Activated CD8-positive, alpha-beta memory T cell treated with anti-CD3 and anti-CD28 coated beads for 36 hours (primary cell): ENCODE measurements at regions not wholly inside any gene's neighbourhood (a gene's known extent, or its start where the extent isn't known, plus 50 kb on each side); places are given as distances from the start of the nearest gene placed in this dataset.

Experiments
- CTCF ChIA-PET: fragments of 350-600 bp; sonication (Branson Sonifier 250); formaldehyde crosslinking; loops from one replicate; lab custom pipeline; 2021; ENCODE audit warnings: antibody characterized with exemption; lab: Charles Lee
- POLR2A ChIA-PET: fragments of 350-600 bp; sonication (Branson Sonifier 250); formaldehyde crosslinking; loops from one replicate; lab custom pipeline; 2021; ENCODE audit warnings: antibody characterized with exemption; lab: Charles Lee

DNA sequence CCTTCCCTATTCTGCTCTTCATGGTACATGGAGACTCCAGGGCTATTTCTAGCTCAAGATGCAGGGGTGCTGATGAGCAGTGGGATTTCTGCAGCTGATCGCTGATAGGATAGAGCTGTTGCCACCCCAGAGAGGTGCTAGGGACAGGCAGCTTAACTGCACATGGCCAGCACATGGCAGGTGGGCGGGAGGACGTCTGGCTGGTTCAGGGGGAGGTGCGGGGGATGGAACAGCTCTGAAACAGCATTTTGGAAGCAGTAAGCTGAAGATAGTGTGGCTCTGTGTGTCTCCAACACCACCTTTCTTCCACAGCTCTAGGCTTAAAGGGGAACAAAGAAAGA lies 151.9 kb upstream of the PELI1 start:
- ChIA-PET POLR2A (interaction anchor here (0.9 to 2.7 kb wide), 4 partner anchors 29 to 82 kb away, joined by 3 to 10 read pairs (median 6); no protein-coding TSS in a partner anchor), CTCF (interaction anchor here (0.8 to 1.6 kb wide), 2 partner anchors 30 to 228 kb away, joined by 3 to 6 read pairs; partner anchors contain the start of gene AFTPH)

DNA sequence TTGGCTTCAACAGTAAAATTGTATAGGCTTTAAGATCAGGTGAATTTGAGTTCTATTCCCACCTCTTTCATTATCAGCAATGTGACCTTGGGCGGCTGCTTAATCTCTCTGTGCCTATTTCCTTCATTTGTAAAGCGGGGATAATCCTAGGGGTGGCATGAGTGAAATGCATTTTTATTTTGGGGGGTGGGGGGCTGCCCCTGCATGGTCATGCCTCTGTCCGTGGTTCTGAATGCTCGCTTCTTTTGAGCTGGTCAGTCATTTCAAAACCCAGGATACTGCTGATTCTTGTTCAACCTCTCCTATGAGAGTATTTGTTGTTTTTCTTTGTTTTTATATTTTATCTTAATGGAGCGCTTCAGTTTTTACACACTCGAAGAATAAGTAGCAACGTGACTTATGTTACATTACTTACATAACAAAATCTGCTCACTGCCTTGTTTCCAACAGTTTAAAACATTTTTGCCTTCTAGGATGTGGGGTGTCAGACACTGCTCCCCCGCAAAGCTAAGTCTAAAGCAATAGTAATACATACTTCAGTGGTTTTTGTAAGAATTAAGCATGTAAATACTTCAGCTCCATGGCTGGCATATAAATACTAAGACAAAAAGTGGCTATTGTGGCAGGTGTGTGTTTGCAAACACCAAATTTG lies 152.6 kb upstream of the PELI1 start:
- CTCF ChIA-PET = interaction anchor here (1.0 to 1.6 kb wide), 3 partner anchors 11 to 31 kb away, joined by 3 to 6 read pairs (median 3); no protein-coding TSS in a partner anchor
- POLR2A ChIA-PET = interaction anchor here (2.7 kb wide), 1 partner anchor 82 kb away, joined by 10 read pairs; no protein-coding TSS in a partner anchor

GRCh38 chr2:64298161-64298560 lies 153.9 kb upstream of the PELI1 start:
- ChIA-PET POLR2A (no interaction called here), CTCF (interaction anchor here (1.0 kb wide), 1 partner anchor 14 kb away, joined by 3 read pairs; no protein-coding TSS in a partner anchor)

DNA sequence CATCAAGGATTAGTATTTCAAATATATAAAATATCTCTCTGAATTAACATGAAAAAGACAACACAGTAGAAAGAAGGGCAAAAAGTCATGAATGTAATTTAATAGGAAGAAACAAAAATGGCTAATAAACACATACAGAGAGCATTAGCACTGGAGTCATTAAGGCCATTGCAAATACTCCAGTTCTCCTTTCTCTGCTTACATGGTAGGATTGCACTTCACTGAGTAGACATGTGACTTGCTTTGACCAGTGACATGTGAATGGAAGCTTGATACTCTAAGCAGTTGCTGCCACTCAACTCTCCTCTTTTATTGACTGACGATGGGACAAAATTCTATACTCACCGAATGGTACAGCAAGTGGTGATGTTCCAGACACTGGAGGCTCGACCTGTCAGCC lies 153.9 kb upstream of the LGALSL start:
- ChIA-PET CTCF (no interaction called here), POLR2A (no interaction called here)

DNA sequence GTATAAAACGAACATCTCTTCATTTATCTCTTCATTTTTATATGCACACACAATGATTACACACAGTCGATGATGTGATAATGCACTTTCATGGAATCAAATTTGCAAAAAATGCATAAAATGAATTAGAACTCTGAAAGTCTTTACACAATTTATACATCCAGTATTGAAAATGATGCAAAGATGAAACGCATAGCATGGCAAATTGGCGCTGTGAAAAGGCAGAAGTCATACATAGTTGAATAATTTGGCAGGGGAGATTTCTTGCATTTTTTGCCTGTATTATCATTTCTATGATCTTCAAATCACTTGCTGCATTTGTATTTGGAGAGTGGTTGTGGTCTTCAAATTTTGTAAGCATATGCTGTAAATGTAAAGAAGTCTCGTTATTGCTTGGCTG lies 150.7 kb upstream of the LGALSL start:
- ChIA-PET CTCF (no interaction called here), POLR2A (no interaction called here)

GRCh38 chr2:64307421-64307820 lies 146.5 kb upstream of the LGALSL start:
- POLR2A ChIA-PET = no interaction called here
- CTCF ChIA-PET = interaction anchor here (1.0 kb wide), 1 partner anchor 10 kb away, joined by 3 read pairs; no protein-coding TSS in a partner anchor

- ChIA-PET CTCF (interaction anchor here (1.6 kb wide), 1 partner anchor 14 kb away, joined by 4 read pairs; no protein-coding TSS in a partner anchor), POLR2A (no interaction called here)
These were observed 142.6 kb upstream of the LGALSL start for GRCh38 chr2:64311191-64311910.

- CTCF ChIA-PET = interaction anchor here (0.8 to 1.6 kb wide), 3 partner anchors 13 to 97 kb away, joined by 3 to 4 read pairs (median 4); no protein-coding TSS in a partner anchor
- POLR2A ChIA-PET = no interaction called here
These were observed 141.9 kb upstream of the LGALSL start for GRCh38 chr2:64311948-64312621.

GRCh38 chr2:64312622-64313397 lies 141.2 kb upstream of the LGALSL start:
- CTCF ChIA-PET = interaction anchor here (0.6 to 1.6 kb wide), 4 partner anchors 12 to 98 kb away, joined by 3 to 4 read pairs (median 4); no protein-coding TSS in a partner anchor
- POLR2A ChIA-PET = no interaction called here

DNA sequence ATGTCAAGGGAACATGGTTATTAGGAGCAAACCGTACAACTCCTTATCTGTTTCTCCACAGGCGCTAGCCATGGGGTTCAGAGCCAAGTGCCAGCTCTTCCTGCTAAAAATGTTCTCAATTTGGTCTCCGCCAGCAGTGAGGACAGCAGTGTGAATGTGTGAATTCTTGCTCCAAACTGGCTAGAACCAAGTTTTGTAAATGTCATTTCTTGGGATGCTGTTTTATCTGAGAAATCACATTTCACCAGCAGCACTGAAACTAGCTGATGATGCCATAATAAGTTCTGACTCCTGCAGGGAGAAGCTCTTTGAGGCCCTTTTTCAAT lies 140.6 kb upstream of the LGALSL start:
- CTCF ChIA-PET = interaction anchor here (0.6 kb wide), 1 partner anchor 71 kb away, joined by 3 read pairs; no protein-coding TSS in a partner anchor
- POLR2A ChIA-PET = no interaction called here

DNA sequence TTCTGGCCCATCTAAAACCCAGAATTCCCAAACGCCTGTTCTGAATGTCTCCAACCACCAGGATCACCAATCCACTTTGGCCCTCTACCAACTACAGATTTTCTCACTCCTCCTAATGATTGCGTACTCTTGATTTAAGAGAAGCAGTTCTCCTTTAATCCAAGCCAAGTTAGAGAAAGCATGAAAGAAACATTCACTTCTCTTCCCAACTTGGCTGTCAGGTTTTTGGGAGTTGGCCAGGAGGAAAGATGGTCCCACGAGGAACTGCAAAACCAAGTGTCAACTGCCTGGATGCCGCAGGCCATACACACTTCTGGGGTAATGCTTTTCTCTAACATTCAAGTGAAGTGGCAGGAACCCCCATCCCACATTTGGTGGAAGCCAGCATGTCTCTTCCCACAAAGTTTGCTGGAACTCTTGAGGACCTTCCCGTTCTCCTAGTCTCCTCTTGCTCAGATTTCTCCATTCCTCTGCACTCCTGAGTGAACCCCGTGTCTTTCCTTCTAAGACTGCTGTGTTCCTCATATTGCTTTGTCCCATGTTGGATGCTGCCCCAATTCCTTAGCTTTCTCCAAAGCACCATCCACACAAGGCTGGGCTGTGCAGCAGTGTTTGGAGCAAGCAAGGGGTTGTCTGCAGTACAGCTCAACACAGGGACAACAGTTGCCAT lies 138.5 kb upstream of the LGALSL start:
- ChIA-PET CTCF (interaction anchor here (1.1 kb wide), 1 partner anchor 9 kb away, joined by 3 read pairs; no protein-coding TSS in a partner anchor), POLR2A (no interaction called here)

- POLR2A ChIA-PET = no interaction called here
- CTCF ChIA-PET = no interaction called here
These were observed 136.1 kb upstream of the LGALSL start for GRCh38 chr2:64317707-64318475.

DNA sequence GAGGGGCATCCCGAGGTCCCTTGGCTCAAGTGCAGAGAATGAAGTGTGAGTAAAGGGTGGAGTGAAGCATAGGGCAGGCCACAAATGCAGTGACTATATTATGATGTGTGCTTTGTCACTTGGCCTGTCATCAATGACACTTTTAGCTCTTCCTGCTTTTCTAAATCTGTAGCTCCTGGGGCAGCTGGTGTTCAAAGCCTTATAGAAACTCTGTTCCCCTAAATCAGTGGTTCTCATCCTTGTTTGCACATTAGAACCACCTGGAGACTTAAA lies 135.6 kb upstream of the LGALSL start:
- ChIA-PET POLR2A (no interaction called here), CTCF (interaction anchor here (1.2 kb wide), 1 partner anchor 212 kb away, joined by 3 read pairs; no protein-coding TSS in a partner anchor)

- ChIA-PET POLR2A (no interaction called here), CTCF (no interaction called here)
These were observed 134.1 kb upstream of the LGALSL start for GRCh38 chr2:64319896-64320295.

- CTCF ChIA-PET = interaction anchor here (0.7 kb wide), 2 partner anchors 8 to 107 kb away, joined by 3 read pairs; no protein-coding TSS in a partner anchor
- POLR2A ChIA-PET = no interaction called here
These were observed 131.5 kb upstream of the LGALSL start for GRCh38 chr2:64322433-64322832.

GRCh38 chr2:64323197-64323596 lies 130.8 kb upstream of the LGALSL start:
- CTCF ChIA-PET = no interaction called here

GRCh38 chr2:64324746-64325410 lies 129.1 kb upstream of the LGALSL start:
- CTCF ChIA-PET = interaction anchor here (1.1 to 2.0 kb wide), 3 partner anchors 13 to 275 kb away, joined by 4 to 10 read pairs (median 6); no protein-coding TSS in a partner anchor

More at GRCh38 chr2:64323197-64323596, 130.8 kb upstream of the LGALSL start:
- POLR2A ChIA-PET = no interaction called here

More at GRCh38 chr2:64324746-64325410, 129.1 kb upstream of the LGALSL start:
- POLR2A ChIA-PET = interaction anchor here (0.9 to 4.1 kb wide), 4 partner anchors 29 to 189 kb away, joined by 3 to 25 read pairs (median 8); no protein-coding TSS in a partner anchor
